Heart left ventricle (tissue), 13 donors: ENCODE measurements at regions not wholly inside any gene's neighbourhood (a gene's known extent, or its start where the extent isn't known, plus 50 kb on each side); places are given as distances from the start of the nearest gene placed in this dataset.

Experiments used
- CTCF ChIP-seq, 12 donors: fragments of 200-600 bp; sonication (generic) in 4 of 12; IDR thresholded peaks; one replicate each; pipeline versions ENCODE4 v1.5.0 to v1.8.0; 2018 to 2022; ENCODE audit warnings: antibody characterized with exemption in 12 of 12, mild to moderate bottlenecking in 5 of 12
- POLR2A ChIP-seq, 2 donors: fragments of 450-650 bp; IDR thresholded peaks; one replicate each; pipeline ENCODE4 v1.6.1; 2017; ENCODE audit warnings: antibody characterized with exemption in 2 of 2, mild to moderate bottlenecking in 2 of 2, moderate library complexity in 2 of 2
- donor health status: ischemic (EF 13 %, LVEDD 7.1; RV severe dilation, severe dysfunction).
- donor health status: DM: no; HTN: yes; CAD: no.
- donor health status: DM: no; HTN: no; CAD: no.
- donor health status: ischemic (EF 25% LVEDD 6.9; RV normal size, moderate dysfunction).
- donor health status: ischemic (EF 25% LVEDD 5.7; RV mildly dilated, moderate dysfunction).
- donor health status: ischemic (EF 35%, LVEDD 5.7; RV mildly dilated, moderate dysfunction).
- donor health status: nonischemic (EF 11% LVEDD 7.7; RV severe dilation, severe dysfunction).
- donor health status: DM: yes; HTN: yes; CAD: no.
- donor health status: PGD.
- donor health status: ischemic (EF 29% LVEDD 5.4; RV normal size, mild dysfunction).
- donor health status: nonischemic (EF 23%, LVEDD 6.1; RV moderate dilation, normal function).

GRCh38 chr12:47576289-47576945 lies 129.4 kb downstream of the RPAP3 start:
- TF ChIP-seq CTCF (IDR thresholded peaks at IDR 0.05) (no peak), POLR2A (IDR thresholded peaks at IDR 0.05) (no peak)
